ENCODE measurements at regions not wholly inside any gene's neighbourhood (a gene's known extent, or its start where the extent isn't known, plus 50 kb on each side); places are given as distances from the start of the nearest gene placed in this dataset.

GRCh38 chr15:87239582-87240230 lies 1016.8 kb downstream of the NTRK3 start:
- no peak for DNase-seq (ENCODE audit: low read depth)

DNA sequence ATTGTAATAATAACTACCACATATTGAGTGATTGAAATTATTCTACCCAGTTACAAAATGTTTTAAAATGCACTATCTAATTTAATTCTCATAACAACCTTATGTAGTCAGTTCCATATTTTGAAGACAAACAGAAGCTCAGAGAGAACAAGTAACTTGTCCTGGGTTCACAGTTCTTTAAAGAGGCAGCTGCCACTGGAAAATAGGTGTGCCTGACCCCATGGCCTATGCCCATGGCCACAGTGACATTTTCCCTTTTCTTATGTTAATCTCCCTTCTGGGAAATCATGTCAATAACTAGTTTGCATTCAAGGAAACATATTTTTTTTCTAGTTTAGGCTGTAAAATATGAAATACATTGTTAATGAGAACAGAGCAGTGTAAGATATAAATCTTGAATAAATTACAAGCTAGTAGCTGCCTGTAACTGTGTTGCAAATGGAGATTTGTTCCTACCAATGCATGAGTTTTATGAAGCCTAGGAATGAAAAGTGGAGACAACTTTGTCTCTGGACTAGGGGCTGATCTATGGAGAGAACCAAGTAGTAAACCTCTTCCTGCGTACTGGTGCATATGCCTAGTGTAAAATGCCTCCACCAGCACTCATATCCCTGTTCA lies 1018.0 kb downstream of the NTRK3 start:
- no peak for DNase-seq (ENCODE audit: low read depth)

DNA sequence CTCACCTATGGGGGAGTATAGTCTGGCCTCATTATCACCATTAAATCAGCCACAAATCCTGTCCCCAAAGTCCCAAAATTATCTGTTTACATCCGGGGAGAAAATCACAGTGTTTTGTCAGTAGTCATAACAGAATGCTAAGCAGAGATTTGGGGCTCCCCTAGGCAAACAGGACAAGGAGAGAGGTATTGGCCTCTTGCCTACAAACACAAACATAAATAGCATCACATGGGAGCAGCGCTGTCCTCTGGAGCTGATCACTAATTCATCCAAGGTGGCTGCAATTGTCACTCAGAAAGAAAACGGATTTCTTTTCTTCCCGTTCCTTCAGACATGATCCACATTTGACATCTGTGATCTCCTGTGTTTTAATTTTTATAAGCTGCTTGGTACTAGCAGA lies 1028.1 kb downstream of the NTRK3 start:
- no peak for DNase-seq (ENCODE audit: low read depth)

DNA sequence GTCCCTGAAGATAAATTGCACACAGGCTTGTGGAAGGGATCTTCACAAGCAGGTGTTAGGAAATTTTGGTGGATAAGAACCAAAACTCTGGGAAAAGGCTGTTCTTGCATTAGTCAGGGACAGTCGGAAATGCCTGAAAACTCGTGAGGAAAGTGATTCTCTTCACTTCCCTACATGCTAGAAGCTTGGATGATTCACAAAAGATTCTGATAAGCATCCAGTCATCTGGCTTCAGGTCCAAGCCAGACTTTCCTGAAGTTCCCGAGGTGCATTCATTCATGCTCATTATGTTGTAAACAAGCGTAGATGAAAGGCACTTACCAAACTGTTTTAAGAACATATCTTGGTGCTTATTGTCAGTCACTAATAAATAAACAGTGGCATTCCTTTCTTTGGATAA lies 1028.7 kb downstream of the NTRK3 start:
- DNase-seq (ENCODE audit: low read depth) = no peak

- DNase-seq (ENCODE audit: low read depth) = no peak
These were observed 1031.1 kb downstream of the NTRK3 start for GRCh38 chr15:87225436-87225835.

DNA sequence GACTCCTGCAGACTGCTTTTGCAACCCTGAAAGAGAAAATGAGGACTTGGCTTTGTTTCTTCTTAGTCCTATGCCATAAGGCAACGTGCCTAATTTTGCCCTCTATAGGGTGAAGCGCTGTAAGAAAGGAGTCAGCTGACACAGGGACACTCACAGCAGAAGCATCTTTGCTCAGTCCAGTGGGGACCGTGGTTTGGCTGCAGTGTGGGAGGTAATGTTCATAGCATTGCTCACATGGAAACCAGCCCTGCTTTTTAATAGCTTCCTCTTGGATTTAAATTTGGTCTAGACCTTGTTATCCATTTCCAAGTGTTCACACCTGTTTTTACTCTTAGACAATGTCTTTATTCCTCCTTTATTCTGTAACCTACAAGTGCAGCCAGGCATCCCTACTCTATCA lies 1032.1 kb downstream of the NTRK3 start:
- no peak for DNase-seq (ENCODE audit: low read depth)

- DNase-seq (ENCODE audit: low read depth) = no peak
These were observed 1036.6 kb downstream of the NTRK3 start for GRCh38 chr15:87219650-87220615.

- DNase-seq (ENCODE audit: low read depth) = no peak
These were observed 1041.4 kb downstream of the NTRK3 start for GRCh38 chr15:87215100-87215499.

- DNase-seq (ENCODE audit: low read depth) = no peak
These were observed 1042.9 kb downstream of the NTRK3 start for GRCh38 chr15:87213626-87214025.

DNA sequence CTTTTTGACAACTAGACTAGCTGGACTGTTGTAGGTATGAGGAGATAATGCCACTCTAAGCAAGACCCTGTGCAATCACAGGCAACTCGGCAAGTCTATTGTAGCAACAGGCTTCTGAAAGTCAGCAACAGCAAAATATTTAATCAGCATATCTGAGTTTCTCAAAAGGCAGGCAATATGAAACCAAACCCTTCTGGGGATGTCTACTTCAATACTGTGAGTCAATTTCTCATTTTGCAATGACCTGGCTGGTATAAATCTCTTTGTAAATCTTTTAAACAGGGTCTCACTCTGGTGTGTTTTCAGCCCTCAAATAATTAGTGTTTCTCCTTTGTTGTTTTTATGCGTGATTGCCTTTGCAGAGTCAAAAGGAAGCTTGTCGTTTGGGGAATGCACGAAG lies 1044.5 kb downstream of the NTRK3 start:
- no peak for DNase-seq (ENCODE audit: low read depth)

- no peak for DNase-seq (ENCODE audit: low read depth)
These were observed 1045.0 kb downstream of the NTRK3 start for GRCh38 chr15:87211547-87211946.

DNA sequence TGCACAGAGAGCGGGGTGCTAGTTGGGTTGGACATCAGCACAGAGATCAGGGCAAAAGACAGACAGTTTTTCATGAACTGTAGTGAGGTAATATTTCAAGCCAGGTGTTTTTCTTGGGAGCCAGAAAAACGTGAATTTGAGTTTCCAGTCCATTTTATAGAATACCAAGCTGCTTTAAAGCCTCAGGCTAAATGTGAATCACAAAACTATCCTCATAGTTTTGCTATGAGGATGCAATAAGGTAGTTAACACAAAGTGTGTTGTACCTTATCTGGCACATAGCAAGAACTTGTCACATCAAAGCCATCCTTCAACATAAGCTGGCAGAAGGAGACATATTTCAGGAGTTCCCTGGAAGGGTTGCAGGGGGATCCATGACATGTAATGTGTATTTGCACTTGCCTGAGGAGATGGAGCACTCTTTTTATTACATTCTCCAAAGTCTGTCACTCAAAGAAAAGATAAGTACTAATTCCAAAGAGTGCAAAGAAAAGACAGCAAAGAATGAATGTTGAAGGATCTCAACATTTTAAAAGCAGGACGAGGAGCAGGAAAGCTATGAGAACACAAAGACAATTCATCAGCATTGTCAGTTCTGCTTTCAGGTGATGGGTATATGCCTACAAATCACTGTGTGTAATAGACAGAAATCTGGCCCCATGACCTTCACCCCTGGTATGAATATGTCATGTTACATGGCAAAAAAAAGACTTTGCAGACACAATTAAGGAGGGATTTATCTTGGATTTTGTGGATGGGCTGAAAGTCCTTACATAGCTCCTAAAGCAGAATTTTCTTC lies 1046.4 kb downstream of the NTRK3 start:
- no peak for DNase-seq (ENCODE audit: low read depth)

DNA sequence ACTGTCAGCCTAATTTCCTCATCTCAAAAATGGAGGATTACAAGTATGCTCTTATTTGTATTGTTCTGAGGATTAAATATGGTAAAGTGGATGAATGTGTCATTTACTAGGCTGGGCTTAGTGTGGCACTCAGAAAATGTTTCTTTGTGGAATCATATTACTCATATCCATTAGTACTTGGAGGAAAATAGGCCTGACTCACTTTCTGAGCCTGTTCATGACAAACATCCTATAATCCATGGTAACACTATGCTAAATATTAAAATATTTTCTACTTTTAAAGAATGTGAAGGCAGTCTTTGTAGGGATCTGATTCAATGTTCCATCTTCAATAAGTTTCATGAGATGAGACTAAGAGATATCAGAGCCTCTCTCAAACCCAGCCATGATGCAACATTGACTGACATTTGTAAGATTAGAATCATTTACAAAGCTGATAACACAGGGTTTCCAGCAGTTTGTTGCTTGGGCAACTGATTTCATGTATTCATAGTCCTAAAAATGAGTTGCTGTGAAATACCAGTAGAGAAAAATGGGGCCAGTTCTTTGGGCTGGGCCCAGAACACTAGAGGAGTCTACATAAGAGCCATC lies 1048.5 kb downstream of the NTRK3 start:
- DNase-seq (ENCODE audit: low read depth) = no peak

DNA sequence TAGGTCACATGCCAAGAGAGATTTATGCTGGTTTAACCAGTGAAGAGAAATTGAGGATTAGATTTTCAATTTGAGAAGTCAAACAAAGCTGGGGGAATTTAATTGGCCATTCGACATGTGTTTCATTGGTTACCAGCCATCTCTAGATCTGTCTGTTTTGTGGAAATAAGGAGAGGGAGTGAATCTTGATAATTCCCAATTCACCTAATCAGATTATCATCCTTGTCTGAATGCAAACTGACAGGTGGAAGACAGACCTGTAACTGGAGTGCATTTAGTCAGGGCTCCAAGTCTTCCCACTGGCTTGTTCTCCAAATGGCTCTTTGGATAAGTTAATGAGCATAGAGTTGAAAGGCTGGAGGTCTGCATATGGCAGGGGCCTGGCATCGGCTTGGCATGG lies 1049.3 kb downstream of the NTRK3 start:
- no peak for DNase-seq (ENCODE audit: low read depth)

DNA sequence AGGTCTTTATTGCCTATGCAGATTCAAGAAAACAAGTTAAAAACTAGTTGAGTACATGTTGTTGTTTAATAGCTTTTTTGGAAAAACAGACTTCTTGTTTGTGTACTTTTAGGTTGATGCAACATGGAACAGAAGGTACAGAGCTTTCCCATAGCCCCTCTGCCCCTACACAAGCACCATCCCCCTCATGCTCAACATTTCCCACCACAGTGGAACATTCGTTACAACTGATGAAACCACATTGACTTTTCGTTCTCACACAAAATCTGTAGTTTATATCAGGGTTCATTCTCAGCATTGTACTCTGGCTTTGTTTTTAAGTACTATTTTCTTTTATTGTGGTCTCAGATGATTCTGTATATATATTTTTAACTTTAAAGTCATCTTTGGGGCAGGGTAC lies 1054.6 kb downstream of the NTRK3 start:
- DNase-seq (ENCODE audit: low read depth) = no peak

DNA sequence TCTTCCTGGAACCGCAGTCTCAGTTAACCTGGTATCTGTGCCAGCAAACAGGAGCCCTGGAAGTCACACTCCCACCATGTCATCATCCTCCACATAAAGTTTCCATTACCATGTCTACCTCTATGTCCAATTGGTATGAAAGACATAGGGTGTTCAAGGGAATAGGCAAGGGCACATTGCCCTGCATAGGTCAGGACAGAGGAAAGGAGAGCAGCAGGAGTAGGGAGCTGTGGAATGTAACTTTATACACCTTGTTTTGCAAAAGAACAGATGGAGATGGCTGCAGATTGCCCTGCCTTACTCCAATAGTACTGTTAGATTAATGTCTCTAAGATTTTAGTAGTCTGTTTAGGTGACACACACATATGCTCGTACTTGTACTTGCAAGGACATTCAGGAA lies 1056.4 kb downstream of the NTRK3 start:
- no peak for DNase-seq (ENCODE audit: low read depth)

GRCh38 chr15:87197981-87198380 lies 1058.6 kb downstream of the NTRK3 start:
- DNase-seq (ENCODE audit: low read depth) = no peak

- no peak for DNase-seq (ENCODE audit: low read depth)
These were observed 1060.0 kb downstream of the NTRK3 start for GRCh38 chr15:87196498-87196897.

GRCh38 chr15:87193481-87193880 lies 1063.1 kb downstream of the NTRK3 start:
- no peak for DNase-seq (ENCODE audit: low read depth)

DNA sequence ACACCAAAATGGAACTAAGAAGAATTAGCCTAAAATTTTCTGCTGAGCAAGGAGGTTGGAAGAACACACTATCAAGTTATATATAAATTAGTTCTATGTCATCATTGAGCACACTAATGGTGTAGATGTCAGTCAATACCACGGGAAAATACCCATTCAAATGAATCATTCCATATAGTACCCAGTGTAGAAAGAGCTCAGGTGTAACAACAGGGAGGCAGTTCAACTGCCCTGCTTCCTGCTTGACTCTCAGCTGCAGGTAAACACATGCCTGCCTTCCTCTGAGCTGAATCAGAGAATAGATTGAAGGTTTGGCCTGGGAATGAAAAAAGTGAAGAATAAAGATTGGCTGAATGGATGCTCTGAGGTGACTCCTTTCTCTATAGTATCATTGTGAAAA lies 1088.0 kb downstream of the AGBL1 start:
- no peak for DNase-seq (ENCODE audit: low read depth)

- no peak for DNase-seq (ENCODE audit: low read depth)
These were observed 1087.4 kb downstream of the AGBL1 start for GRCh38 chr15:87167055-87167454.

- no peak for DNase-seq (ENCODE audit: low read depth)
These were observed 1076.1 kb downstream of the AGBL1 start for GRCh38 chr15:87155771-87156170.

All from activated T-cell treated with anti-CD3 and anti-CD28 coated beads for 48 hours (primary cell).